BJ (cell line): ENCODE measurements at regions not wholly inside any gene's neighbourhood (a gene's known extent, or its start where the extent isn't known, plus 50 kb on each side); places are given as distances from the start of the nearest gene placed in this dataset.

Experiments used
- CTCF ChIA-PET: fragments of 350-600 bp; formaldehyde crosslinking; extraction: SDS; loops from one replicate; lab custom pipeline; 2021; ENCODE audit warnings: antibody characterized with exemption, inconsistent platforms; lab: Yijun Ruan, JAX
- POLR2A ChIA-PET: fragments of 300-600 bp; sonication (Branson Sonifier 250); formaldehyde crosslinking; extraction: SDS; loops from one replicate; lab custom pipeline; 2021; ENCODE audit warnings: antibody characterized with exemption; lab: Charles Lee
- DNase-seq: peaks from one replicate; pipeline ENCODE4 v3.0.0-alpha.2; 2011; ENCODE audit warnings: low read depth
- H3K27me3 ChIP-seq: 2 replicates; pipeline ENCODE4 v1.6.0; 2011; ENCODE audit warnings: low read length; ENCODE audit not compliant: control insufficient read depth, insufficient read depth
- H3K36me3 ChIP-seq: 2 replicates; pipeline ENCODE4 v1.5.1; 2011; ENCODE audit warnings: low read length; ENCODE audit not compliant: control insufficient read depth, insufficient read depth
- H3K4me3 ChIP-seq: 2 replicates; pipeline ENCODE4 v1.5.1; 2011; ENCODE audit warnings: low read depth, mild to moderate bottlenecking, control low read depth, low read length
- CTCF ChIP-seq: IDR thresholded peaks from 2 replicates; pipeline ENCODE4 v1.5.1; 2011; ENCODE audit warnings: low read depth, mild to moderate bottlenecking, control low read depth, inconsistent platforms, low read length, moderate library complexity; ENCODE audit not compliant: insufficient read depth

- POLR2A ChIA-PET: no interaction called here
- no peak for DNase-seq
- H3K36me3 ChIP-seq: no peaks in the 10 kb centered on the region
- CTCF ChIA-PET: no interaction called here
- TF ChIP-seq CTCF: no peak
- no peaks in the 10 kb centered on the region for H3K27me3 ChIP-seq
- no peak overlapping the region for H3K4me3 ChIP-seq
Observed at GRCh38 chr1:118272884-118273283, 87.9 kb upstream of the SPAG17 start.

GRCh38 chr1:118271883-118272282 is 86.9 kb upstream of the SPAG17 start:
- CTCF ChIA-PET: no interaction called here
- no peak for DNase-seq
- Histone ChIP-seq H3K4me3 (no peak overlapping the region), H3K27me3 (no peaks in the 10 kb centered on the region), H3K36me3 (no peaks in the 10 kb centered on the region)
- POLR2A ChIA-PET: no interaction called here
- no peak for TF ChIP-seq CTCF

GRCh38 chr1:118269598-118269997 is 84.6 kb upstream of the SPAG17 start:
- DNase-seq: no peak
- no peak for TF ChIP-seq CTCF
- ChIA-PET CTCF (no interaction called here), POLR2A (no interaction called here)
- H3K27me3 ChIP-seq: no peaks in the 10 kb centered on the region
- H3K36me3 ChIP-seq: no peaks in the 10 kb centered on the region
- no peak overlapping the region for H3K4me3 ChIP-seq

- no peaks in the 10 kb centered on the region for H3K36me3 ChIP-seq
- no peak overlapping the region for H3K4me3 ChIP-seq
- no peaks in the 10 kb centered on the region for H3K27me3 ChIP-seq
- no peak for TF ChIP-seq CTCF
- no peak for DNase-seq
- POLR2A ChIA-PET: no interaction called here
- CTCF ChIA-PET: no interaction called here
Observed at GRCh38 chr1:118266436-118266835, 81.4 kb upstream of the SPAG17 start.

- Histone ChIP-seq H3K36me3 (no peaks in the 10 kb centered on the region), H3K4me3 (no peak overlapping the region), H3K27me3 (no peaks in the 10 kb centered on the region)
- POLR2A ChIA-PET: no interaction called here
- no peak for DNase-seq
- CTCF ChIA-PET: interaction anchor here (0.6 to 1.8 kb wide), 3 partner anchors 17 to 204 kb away, joined by 3 to 4 read pairs (median 3); no protein-coding TSS in a partner anchor
- TF ChIP-seq CTCF: no peak
Observed at GRCh38 chr1:118264343-118264742, 79.3 kb upstream of the SPAG17 start.
